Stimulated activated effector memory CD8-positive, alpha-beta T cell treated with anti-CD3 and anti-CD28 coated beads, Interleukin-12 subunit alpha, Interleukin-12 subunit beta, amount 100 ng/mL, for 72 hours (primary cell): ENCODE measurements at regions not wholly inside any gene's neighbourhood (a gene's known extent, or its start where the extent isn't known, plus 50 kb on each side); places are given as distances from the start of the nearest gene placed in this dataset.
A peak's percentile ranks its signal among the peaks of the same experiment; 100 is the strongest.

ENCODE experiments used
- ATAC-seq: fragments of 150-1000 bp; cut with Tn5 transposase; 2 replicates; pipeline ENCODE4 v1.10.0; 2021
- DNase-seq, 2 donors: peaks; one replicate each; pipeline ENCODE4 v3.0.0; 2021 to 2022; ENCODE audit warnings: low spot score in 2 of 2
- H3K27ac Mint-ChIP-seq: one replicate; pipeline ENCODE4 v1.8.0; 2022; ENCODE audit warnings: mild to moderate bottlenecking, mixed read lengths
- H3K36me3 Mint-ChIP-seq: one replicate; pipeline ENCODE4 v1.8.0; 2022; ENCODE audit warnings: mild to moderate bottlenecking, mixed read lengths
- H3K4me1 Mint-ChIP-seq: one replicate; pipeline ENCODE4 v1.8.0; 2022; ENCODE audit warnings: mixed read lengths
- H3K4me3 Mint-ChIP-seq: one replicate; pipeline ENCODE4 v1.8.0; 2022; ENCODE audit warnings: mild to moderate bottlenecking, mixed read lengths
- H3K9me3 Mint-ChIP-seq: one replicate; pipeline ENCODE4 v1.8.0; 2022; ENCODE audit warnings: mixed read lengths

- H3K36me3 Mint-ChIP-seq, result no peaks in the 10 kb centered on the region
- H3K4me1 Mint-ChIP-seq, result no peaks in the 10 kb centered on the region
- peaks cover 4% of the 10 kb centered on the region for H3K9me3 Mint-ChIP-seq
- ATAC-seq, result no peak
- no peak for DNase-seq
- no peak overlapping the region for H3K4me3 Mint-ChIP-seq
- no peak overlapping the region for H3K27ac Mint-ChIP-seq
Observed at GRCh38 chr4:67126570-67126969, 418.7 kb downstream of the CENPC start.

- ATAC-seq, result no peak
- no peaks in the 10 kb centered on the region for H3K36me3 Mint-ChIP-seq
- H3K27ac Mint-ChIP-seq, result no peak overlapping the region
- no peaks in the 10 kb centered on the region for H3K9me3 Mint-ChIP-seq
- H3K4me3 Mint-ChIP-seq, result no peak overlapping the region
- DNase-seq, result no peak
- no peaks in the 10 kb centered on the region for H3K4me1 Mint-ChIP-seq
Observed at GRCh38 chr4:67125636-67126514, 419.4 kb downstream of the CENPC start.

GRCh38 chr4:67124716-67125115, 420.6 kb downstream of the CENPC start:
- DNase-seq, result no peak
- no peak overlapping the region for H3K4me3 Mint-ChIP-seq
- H3K27ac Mint-ChIP-seq, result no peak overlapping the region
- H3K4me1 Mint-ChIP-seq, result no peaks in the 10 kb centered on the region
- no peaks in the 10 kb centered on the region for H3K36me3 Mint-ChIP-seq
- no peaks in the 10 kb centered on the region for H3K9me3 Mint-ChIP-seq
- no peak for ATAC-seq

GRCh38 chr4:67122029-67122428, 423.3 kb downstream of the CENPC start:
- H3K36me3 Mint-ChIP-seq, result no peaks in the 10 kb centered on the region
- no peak overlapping the region for H3K4me3 Mint-ChIP-seq
- H3K4me1 Mint-ChIP-seq, result no peaks in the 10 kb centered on the region
- ATAC-seq (no peak), DNase-seq (no peak)
- no peak overlapping the region for H3K27ac Mint-ChIP-seq
- peaks cover 2% of the 10 kb centered on the region for H3K9me3 Mint-ChIP-seq

DNA sequence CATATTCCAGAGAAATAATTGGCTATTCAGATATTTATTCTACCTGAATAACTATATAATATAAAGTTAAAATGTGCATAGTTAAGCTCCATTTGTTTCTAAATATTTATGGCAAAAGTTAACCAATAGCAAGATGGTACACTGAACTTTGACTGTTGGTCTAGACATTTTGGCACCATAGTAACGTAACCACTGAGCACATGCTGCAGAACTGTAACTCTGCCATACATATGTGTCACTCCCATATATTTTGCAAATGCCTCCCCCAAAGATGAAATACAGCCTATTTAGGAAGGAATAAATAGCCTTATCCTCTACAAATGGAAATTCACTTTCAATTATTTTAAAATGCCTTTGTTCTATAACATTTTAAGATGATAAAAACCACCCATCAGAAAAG, 424.9 kb downstream of the CENPC start:
- ATAC-seq, result no peak
- H3K27ac Mint-ChIP-seq, result no peak overlapping the region
- H3K4me1 Mint-ChIP-seq, result no peaks in the 10 kb centered on the region
- H3K9me3 Mint-ChIP-seq, result peaks cover 2% of the 10 kb centered on the region
- H3K4me3 Mint-ChIP-seq, result no peak overlapping the region
- H3K36me3 Mint-ChIP-seq, result no peaks in the 10 kb centered on the region
- no peak for DNase-seq

DNA sequence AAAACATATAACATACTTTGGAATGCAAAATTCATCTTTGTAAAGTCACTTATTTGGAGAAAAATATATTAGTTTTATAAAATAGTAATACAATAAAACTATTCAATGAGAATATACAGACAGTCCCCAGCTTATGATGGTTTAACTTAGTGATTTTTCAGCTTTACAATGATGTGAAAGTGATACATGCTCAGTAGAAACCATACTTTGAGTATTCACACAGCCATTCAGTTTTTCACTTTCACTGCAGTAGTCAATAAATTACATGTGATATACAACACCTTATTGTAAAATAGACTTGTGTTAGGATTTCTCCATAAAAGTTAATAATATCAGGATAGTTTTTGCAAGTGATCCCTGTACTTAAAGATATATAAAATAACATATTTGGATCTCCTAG, 436.0 kb downstream of the CENPC start:
- Mint-ChIP-seq H3K9me3 (peaks cover 6% of the 10 kb centered on the region), H3K27ac (no peak overlapping the region), H3K36me3 (no peaks in the 10 kb centered on the region), H3K4me3 (no peak overlapping the region), H3K4me1 (no peaks in the 10 kb centered on the region)
- ATAC-seq (no peak), DNase-seq (no peak)

- no peak for ATAC-seq
- Mint-ChIP-seq H3K4me3 (no peak overlapping the region), H3K9me3 (peaks cover 9% of the 10 kb centered on the region), H3K36me3 (no peaks in the 10 kb centered on the region), H3K27ac (no peak overlapping the region), H3K4me1 (no peaks in the 10 kb centered on the region)
- DNase-seq, result no peak
Observed at GRCh38 chr4:67106861-67107460, 438.3 kb downstream of the CENPC start.

- ATAC-seq, result no peak
- Mint-ChIP-seq H3K36me3 (no peaks in the 10 kb centered on the region), H3K9me3 (peaks cover 6% of the 10 kb centered on the region), H3K4me1 (no peaks in the 10 kb centered on the region), H3K4me3 (no peak overlapping the region), H3K27ac (no peak overlapping the region)
- DNase-seq, result no peak
Observed at GRCh38 chr4:67104145-67104544, 441.2 kb downstream of the CENPC start.

DNA sequence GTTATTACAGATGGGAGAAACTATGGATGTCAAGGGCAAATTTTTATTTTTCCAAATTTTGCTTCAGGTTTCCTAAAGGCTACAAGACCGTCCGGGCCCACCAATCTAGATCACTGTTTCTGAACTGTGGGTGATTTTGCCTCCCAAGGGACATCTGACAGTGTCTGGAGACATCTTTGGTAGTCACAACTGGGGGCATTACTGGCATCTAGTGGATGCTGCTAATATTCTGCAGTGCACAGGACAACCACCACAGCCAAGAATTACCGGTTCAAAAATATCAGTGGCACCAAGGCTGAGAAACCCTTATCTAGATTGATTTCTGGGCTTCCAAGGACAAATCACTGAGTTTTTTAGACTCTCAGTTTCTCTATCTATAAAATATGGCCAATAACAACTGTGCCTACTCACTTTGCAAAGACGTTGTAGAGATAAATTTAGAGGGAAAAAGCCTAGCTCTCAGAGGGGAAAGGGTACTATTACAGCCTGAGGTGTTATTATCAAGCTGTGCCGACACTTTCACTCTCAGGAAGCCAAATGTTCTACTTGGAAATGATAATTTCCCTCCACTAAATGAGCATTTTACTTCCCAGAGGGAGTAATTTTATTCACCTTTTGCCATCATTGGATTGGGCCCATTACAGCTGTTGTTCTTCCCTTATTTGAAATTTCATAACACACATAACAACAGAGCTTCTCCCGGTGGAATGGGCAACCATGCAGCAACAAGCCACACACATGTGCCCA, 442.1 kb downstream of the CENPC start:
- Mint-ChIP-seq H3K4me1 (no peaks in the 10 kb centered on the region), H3K9me3 (peaks cover 6% of the 10 kb centered on the region), H3K27ac (no peak overlapping the region), H3K36me3 (no peaks in the 10 kb centered on the region), H3K4me3 (no peak overlapping the region)
- DNase-seq (no peak), ATAC-seq (no peak)

- no peak overlapping the region for H3K4me3 Mint-ChIP-seq
- no peak for ATAC-seq
Observed at GRCh38 chr4:67101612-67102011, 443.7 kb downstream of the CENPC start.

GRCh38 chr4:67092351-67092750, 453.0 kb downstream of the CENPC start:
- no peak overlapping the region for H3K27ac Mint-ChIP-seq
- ATAC-seq (no peak), DNase-seq (no peak)
- H3K9me3 Mint-ChIP-seq, result no peaks in the 10 kb centered on the region
- no peaks in the 10 kb centered on the region for H3K4me1 Mint-ChIP-seq
- H3K36me3 Mint-ChIP-seq, result no peaks in the 10 kb centered on the region
- no peak overlapping the region for H3K4me3 Mint-ChIP-seq

More at GRCh38 chr4:67101612-67102011, 443.7 kb downstream of the CENPC start:
- Mint-ChIP-seq H3K27ac (no peak overlapping the region), H3K36me3 (no peaks in the 10 kb centered on the region), H3K4me1 (no peaks in the 10 kb centered on the region), H3K9me3 (peaks cover 10% of the 10 kb centered on the region)
- DNase-seq, result no peak

DNA sequence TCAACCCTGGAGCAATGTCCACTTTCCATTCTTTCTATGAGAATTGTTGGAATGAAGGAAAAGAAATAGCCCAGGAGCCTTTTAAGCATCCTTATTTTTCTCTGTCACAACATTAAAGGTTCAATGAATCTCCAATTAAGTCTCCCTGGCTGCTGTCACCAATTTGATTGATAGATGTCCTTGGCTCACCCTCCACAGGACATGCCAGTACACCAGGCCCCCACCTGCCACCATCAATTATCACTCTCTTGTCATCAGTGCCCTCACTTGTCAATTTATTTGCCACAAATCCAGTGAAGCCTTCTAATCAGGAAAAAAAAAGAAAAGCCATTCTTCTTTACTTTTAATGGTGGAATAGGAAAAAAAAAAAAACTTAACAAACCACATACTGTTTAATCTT, 453.6 kb downstream of the CENPC start:
- Mint-ChIP-seq H3K4me1 (no peaks in the 10 kb centered on the region), H3K9me3 (no peaks in the 10 kb centered on the region), H3K4me3 (no peak overlapping the region), H3K36me3 (no peaks in the 10 kb centered on the region), H3K27ac (no peak overlapping the region)
- no peak for DNase-seq
- ATAC-seq, result no peak

DNA sequence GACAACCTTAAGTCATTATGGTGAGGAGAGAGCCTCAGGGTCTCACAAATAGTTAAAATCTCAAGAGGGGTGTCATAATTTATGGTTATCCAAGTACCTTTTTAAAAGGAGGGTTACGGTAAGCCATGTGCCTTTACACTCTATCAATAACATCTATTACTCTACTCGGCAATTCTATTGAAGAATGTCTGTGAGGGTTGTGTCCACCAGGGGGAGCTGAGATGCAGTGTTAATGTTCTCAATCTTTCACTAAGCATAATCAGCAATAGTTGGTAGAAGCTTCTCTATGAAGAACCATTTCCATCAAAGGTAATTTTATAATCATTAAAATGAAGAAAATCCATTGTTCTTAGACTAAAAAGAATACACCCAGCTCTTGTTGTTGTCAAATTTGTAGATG, 457.4 kb downstream of the CENPC start:
- Mint-ChIP-seq H3K4me1 (no peaks in the 10 kb centered on the region), H3K27ac (no peak overlapping the region), H3K36me3 (no peaks in the 10 kb centered on the region), H3K9me3 (no peaks in the 10 kb centered on the region), H3K4me3 (no peak overlapping the region)
- DNase-seq (peak in 1 of 2 donors; percentile 50), ATAC-seq (no peak)

DNA sequence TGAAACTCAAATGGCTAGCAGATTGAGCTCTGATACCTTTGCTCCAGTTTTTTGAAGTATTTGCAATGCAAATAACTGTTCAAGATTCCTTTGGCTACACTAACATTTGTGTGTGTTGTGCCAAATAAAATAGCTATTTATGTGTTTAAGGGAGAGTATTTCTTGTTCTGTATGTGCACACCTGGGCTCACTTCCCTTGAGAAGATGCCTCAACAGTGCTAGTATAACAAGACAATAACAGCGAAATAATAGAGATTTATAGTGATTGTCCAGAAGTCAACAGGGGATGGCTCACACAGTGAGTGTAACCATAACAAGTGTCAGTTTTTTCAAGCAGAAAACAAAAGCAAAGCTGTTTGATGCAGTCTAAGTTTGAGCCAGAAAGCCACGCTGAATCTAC, 460.5 kb downstream of the CENPC start:
- ATAC-seq (no peak), DNase-seq (no peak)
- no peaks in the 10 kb centered on the region for H3K36me3 Mint-ChIP-seq
- H3K4me1 Mint-ChIP-seq, result no peaks in the 10 kb centered on the region
- H3K4me3 Mint-ChIP-seq, result no peak overlapping the region
- H3K9me3 Mint-ChIP-seq, result peaks cover 6% of the 10 kb centered on the region
- H3K27ac Mint-ChIP-seq, result no peak overlapping the region

DNA sequence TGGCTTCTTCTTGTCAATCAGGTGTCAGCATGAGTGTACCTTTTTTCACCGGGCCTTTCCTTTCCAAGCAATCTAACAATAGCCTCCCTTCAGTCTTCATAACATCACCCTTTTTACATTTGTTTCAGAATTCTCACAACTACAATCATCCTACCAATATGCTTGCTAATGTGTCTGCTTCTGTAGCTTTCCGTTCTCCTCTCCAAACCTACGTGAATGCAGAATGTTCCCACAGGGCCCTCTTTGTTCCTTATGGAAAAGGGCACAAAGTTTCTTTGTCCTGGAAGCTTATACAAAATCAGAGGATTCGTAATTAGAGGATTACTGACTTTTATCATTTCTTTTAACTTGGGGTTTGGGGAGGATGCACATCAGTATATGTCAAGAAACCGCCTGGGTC, 461.8 kb downstream of the CENPC start:
- ATAC-seq, result no peak
- no peaks in the 10 kb centered on the region for H3K36me3 Mint-ChIP-seq
- peaks cover 6% of the 10 kb centered on the region for H3K9me3 Mint-ChIP-seq
- no peak for DNase-seq
- H3K4me1 Mint-ChIP-seq, result no peaks in the 10 kb centered on the region
- no peak overlapping the region for H3K27ac Mint-ChIP-seq
- H3K4me3 Mint-ChIP-seq, result no peak overlapping the region

DNA sequence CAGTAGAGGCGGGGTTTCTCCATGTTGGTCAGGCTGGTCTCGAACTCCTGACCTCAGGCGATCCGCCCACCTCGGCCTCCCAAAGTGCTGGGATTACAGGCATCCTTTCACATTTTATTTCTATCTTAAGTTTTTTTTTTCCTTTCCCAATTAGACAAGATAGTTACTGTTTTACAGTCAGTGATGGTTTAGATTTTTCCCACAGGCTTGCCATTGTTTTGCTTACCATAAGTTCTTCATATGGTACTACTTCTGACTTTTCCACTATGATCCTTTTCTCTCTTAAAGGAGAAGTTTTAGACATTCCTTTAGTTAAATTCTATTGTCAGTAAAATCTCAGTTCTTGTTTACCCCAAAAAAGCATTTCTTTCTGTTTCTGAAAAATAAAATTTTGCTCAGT, 462.6 kb downstream of the CENPC start:
- Mint-ChIP-seq H3K9me3 (peaks cover 6% of the 10 kb centered on the region), H3K36me3 (no peaks in the 10 kb centered on the region), H3K4me1 (no peaks in the 10 kb centered on the region), H3K4me3 (no peak overlapping the region), H3K27ac (no peak overlapping the region)
- DNase-seq (no peak), ATAC-seq (no peak)
